ENCODE measurements at regions not wholly inside any gene's neighbourhood (a gene's known extent, or its start where the extent isn't known, plus 50 kb on each side); places are given as distances from the start of the nearest gene placed in this dataset.
"Not testable (repeated sequence)": the region's sequence is repeated elsewhere in the genome, so short reads cannot be mapped to it uniquely, and the experiment has no call there.

DNA sequence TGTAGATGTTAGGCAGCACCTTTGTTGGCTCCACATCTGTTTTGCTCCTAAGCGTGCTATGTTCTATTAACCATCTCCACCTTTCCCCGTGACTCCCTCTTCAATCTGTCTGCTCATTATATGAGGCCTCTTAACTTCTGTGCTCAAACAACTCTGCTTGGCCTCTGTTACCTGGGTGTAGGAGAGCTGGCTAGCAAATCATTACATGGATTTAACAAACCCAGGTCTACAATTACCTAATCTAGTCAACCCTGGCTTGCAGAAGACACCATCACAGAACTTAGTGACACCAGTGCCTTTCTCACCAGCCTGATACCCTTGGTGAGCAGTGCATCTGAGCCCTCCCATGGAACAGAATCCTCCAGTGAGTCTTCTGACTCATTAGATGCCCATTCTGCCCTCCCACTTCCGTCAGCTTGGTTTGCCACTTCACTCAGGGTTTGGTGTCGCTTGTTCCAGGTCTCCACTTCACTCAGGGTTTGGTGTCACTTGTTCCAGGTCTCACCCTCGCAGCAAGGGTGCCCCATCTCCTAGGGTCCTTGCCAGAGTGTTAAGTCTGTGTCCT lies 92.0 kb upstream of the KIF26B start:
- DNase-seq (ENCODE audit: low read depth) = peak; percentile 8

DNA sequence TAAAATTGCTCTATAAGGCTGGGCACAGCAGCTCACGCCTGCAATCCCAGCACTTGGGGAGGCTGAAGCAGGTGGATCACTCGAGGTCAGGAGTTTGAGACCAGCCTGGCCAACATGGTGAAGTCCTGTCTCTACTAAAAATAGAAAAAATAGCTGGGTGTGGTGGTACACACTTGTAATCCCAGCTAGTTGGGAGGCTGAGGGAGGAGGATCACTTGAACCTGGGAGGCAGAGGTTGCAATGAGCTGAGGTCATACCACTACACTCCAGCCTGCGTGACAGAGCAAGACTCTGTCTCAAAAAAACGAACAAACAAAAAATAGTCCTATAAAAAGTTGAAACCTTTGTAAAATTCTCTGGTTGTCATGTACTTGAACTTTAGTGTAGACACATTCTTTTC lies 93.0 kb upstream of the KIF26B start:
- DNase-seq (ENCODE audit: low read depth) = not testable (repeated sequence)

DNA sequence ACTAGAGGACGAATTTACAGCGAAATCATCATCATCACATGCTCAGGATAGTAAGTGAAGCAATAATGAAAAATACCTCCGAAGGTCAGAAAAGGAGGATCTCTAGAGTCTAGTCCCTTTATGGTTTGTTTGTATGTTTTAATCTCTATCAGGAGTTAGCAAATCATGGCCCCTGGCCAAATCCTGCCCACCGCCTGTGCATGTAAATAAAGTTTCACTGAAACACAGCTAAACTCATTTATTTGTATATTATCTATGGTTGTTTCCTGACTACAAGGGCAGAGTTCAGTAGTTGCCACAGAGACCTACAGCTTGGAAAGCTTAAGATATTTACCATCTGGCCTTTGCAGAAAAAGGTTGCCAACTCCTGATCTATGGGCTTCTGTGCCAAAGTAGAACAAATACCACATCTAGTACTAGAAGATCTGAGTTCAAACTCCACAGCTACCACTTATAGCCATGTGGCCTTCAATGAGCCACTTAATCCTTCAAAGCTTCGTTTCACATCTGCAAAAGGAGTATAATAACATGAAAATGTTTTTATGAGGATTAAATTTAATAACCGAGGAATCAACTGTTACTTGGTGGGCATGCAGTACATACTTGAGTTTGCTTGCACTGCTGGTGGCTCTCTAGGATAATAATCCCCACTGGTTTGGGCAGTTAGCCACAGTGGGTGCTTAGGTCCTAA lies 94.0 kb upstream of the KIF26B start:
- no peak for DNase-seq (ENCODE audit: low read depth)

DNA sequence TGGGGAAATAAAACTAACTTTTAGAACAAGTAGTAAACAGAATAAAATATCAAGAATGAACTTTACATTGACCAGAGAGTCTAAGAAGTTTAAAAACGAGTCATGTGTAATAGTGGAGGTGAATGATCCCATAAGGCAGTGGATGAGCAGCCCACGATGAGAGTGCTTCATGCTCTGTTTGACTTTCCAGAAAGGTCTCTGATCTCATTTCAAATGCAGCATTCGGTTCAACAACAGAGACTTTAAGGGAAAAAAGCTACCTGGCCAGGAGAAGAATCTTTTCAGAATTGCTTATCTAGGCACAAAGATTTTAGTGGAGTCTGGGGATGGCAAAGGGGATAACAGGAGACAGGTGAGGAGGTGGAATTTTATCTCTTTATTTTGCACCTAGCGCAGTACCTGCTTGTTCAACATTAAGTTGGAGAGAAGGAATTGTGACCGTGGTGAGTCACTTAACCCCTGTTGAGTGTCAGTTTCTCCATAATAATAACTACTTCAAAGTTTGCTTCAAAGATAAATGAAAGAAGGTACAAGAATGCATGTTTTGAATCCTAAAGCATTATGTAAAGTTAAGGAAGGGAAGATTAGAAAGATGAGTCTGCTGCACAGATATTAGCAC lies 94.9 kb upstream of the KIF26B start:
- no peak for DNase-seq (ENCODE audit: low read depth)

DNA sequence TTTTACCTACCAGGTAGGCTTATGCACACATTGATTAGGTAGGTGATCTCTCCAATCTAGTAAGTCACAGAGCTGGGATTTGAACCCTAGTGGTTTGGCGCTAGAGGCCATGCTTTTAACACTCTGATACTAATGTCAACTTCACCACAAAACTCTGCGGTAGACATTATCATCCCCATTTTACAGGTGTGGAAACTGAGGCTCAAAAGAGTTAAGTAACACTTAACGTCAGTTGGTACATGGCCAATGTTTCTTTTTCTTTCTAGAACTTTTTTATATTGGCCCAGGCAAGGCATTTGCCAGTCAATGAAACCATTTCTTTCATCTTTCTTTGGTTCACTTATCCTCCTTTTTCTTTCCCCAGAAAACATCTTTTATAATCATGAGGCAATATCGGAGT lies 95.9 kb upstream of the KIF26B start:
- no peak for DNase-seq (ENCODE audit: low read depth)

DNA sequence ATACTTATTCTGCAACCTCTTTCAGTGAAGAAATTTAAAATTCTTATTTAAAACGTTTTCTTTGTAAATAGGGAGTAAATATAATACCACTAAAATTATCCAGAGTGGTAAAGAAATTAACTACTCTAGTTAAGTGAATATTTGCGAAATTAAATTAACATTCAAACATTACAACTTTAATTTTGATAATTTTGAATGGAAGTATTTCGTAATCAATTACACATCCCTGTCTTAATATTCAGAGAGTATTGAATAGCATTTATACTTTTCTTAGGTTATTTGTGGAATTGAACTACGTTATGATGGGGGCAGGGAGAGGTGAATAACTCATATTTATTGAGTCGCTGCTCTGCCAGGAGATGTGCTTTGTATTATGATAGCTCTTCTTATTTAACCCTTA lies 96.3 kb upstream of the KIF26B start:
- DNase-seq (ENCODE audit: low read depth) = no peak

DNA sequence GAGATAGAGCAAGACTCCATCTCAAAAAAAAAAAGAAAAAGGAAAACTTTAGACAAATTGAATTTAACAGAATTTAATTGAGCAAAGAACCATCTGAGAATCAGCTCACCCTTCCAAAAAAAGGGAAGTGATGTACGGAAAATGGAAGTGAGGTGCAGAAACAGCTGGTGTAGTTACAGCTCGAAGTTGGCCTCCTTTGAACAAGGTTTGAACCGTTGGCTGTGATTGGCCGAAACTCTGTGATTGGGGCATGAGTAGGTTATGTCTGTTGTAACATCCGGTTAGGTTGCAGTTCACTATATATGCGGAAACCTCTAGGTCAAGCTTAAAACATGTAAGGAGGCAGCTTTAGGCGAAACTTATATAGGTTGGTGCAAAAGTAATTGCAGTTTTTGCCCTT lies 97.9 kb upstream of the KIF26B start:
- no peak for DNase-seq (ENCODE audit: low read depth)

DNA sequence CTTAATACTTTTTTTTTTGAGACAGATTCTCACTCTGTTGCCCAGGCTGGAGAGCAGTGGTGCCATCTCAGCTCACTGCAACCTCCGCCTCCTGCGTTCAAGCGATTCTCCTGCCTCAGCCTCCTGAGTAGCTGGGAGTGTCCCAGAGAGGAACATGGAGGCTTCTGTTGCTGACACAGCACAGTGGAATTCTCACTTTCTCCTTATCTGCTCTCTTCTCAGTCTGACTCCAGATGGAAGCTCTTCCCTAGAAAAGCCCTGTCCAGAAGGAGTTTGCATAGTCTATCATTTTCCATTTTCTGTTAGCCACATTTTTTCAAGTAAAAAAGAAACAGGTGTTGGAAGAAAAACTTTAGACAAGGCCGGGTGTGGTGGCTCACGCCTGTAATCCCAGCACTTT lies 98.5 kb upstream of the KIF26B start:
- DNase-seq (ENCODE audit: low read depth) = not testable (repeated sequence)

DNA sequence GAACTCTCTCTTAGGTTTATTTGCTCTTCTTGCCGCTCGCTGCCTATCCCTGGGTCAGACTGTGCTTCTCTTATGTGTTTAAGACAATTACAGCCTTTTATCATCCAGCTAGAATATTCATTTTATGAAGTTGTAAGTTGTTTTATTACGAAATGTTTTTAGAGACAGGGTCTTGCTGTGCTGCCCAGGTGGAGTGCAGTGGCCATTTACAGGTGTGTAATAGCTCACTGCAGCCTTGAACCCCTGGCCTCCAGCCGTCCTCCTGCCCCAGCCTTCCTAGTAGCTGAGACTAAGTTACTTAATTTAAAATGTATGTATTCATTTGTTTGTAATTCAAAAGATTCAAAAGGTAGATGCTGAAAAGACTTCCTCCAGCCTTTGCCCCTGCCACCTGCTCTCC lies 99.0 kb upstream of the KIF26B start:
- DNase-seq (ENCODE audit: low read depth) = no peak

DNA sequence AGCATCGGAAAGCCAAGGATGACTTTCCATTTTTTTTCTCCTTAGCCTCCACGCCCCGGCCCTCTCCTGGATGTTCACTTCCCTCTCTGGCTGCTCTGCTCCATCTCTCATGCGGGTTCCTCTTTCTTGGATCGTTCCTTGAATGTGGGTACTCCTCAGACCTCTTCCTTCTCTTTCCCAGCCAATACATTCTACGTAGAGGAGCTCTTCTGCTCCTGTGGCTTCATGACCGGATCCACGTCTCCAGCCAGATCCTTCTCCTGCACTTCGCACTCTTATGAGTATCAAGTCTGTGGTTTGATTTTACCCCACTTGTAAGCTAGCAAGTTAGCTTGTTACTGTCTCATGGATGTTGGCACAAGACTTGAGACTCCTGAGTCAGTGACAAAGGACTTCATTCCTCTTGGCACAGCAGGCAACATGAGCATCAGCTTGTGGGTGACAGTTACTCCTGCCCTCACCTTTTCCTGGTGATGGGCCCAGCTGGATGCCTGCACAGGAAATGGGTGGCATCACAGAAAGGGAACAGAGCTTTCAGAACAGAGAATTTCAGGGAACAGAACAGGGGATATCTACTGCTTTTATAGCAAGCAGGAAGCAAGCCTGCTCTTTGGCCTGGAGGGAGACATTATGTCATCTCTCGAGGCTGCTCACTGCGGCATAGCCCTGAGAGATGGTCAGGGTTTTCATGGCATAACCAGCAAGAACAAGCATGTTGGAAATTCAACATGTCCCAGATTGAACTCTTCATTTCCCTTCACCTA lies 100.1 kb upstream of the KIF26B start:
- no peak for DNase-seq (ENCODE audit: low read depth)

DNA sequence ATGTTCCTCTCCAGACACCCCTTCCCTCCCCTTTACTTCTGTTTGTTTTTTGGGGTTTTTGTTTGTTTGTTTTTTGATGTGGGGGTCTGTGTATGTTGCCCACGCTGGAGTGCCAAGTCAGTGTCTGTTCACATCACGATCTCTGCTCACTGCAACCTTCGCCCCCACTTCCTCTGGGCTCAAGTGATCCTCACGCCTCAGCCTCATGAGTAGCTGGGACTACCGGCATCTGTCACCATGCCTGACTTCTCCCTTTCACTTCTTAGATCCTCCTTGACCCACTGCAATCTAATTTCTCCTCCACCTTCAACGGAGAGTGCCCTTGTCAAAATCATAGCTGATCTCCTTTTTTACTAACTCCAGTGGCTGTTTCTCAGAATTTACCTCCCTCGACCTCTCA lies 100.7 kb upstream of the KIF26B start:
- no peak for DNase-seq (ENCODE audit: low read depth)

DNA sequence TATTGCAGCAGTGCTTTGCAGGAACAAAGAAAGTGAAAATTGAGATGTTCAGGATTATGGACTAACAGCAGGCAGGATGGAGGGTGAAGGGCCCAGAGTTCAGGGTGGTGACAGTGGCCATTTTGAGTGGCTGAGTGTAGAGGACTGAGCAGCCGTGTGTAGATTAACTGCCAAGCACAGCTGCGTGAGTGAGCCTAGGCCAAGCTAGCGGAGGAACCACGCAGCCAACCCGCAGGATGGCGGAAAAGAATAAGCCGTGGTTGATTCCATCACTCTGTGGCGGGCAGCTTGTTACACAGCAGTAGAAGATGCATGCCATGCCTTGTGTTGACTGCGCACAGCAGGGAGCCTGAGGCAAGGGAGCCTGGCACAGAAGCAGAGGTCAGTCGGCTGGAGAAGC lies 102.5 kb upstream of the KIF26B start:
- no peak for DNase-seq (ENCODE audit: low read depth)

DNA sequence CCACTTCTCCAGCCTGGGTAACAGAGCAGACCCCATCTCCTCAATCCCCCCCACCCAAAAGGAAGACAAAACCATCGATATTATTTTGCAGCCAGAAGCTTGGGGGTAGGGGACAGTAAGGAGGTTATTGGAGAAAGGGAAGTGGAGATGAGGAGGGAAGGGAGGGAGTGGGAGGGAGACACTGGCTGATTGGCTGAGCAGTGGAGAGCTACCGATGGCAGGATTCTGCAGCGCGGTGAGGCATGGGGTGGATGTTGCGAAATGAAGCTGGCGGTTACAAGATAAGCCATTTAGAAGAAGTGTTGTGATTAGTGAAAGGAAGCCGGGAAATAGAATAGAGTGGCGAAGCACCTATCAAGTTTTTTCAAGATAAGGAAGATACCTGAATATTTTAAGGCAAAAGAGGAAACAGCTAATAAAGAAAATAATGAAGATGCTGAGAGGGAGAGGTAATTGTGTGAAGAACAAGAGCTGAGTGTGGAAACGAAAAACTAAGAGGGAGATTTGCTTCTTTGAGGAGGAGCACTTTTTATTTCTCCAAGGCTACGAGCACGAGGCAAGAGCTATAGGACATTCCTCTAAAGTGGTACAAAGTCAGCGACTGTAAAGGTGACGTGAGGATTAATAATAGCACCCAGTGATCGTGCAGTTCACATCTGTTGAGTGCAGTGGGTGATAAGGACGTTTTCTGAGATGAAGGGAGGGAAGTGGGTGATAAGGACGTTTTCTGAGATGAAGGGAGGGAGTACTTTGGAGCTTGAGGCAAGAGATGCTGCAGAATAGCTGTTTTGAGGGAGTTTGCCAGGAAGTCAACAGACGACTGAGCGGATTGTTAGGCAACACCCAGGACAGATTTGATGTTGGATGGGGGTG lies 103.2 kb upstream of the KIF26B start:
- no peak for DNase-seq (ENCODE audit: low read depth)

DNA sequence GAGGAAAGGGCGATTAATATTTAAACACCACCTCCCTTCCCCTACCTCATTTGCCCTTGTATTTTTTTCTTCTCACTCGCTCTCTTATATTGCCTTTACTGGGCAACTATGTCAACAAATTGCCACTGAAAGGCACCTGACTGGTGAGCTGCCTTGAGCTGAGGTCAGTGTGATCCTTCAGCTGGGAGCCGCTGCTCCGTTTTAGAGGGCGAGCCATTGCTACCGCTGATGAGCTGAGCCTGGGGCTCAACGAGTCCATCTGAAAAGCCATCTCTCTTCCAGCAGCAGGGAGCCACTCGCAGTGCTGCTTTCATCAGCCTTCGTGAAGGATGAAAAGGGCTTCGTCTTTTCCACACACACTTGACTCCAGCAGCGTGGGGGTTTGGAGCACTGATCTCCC lies 108.0 kb upstream of the KIF26B start:
- DNase-seq (ENCODE audit: low read depth) = no peak

DNA sequence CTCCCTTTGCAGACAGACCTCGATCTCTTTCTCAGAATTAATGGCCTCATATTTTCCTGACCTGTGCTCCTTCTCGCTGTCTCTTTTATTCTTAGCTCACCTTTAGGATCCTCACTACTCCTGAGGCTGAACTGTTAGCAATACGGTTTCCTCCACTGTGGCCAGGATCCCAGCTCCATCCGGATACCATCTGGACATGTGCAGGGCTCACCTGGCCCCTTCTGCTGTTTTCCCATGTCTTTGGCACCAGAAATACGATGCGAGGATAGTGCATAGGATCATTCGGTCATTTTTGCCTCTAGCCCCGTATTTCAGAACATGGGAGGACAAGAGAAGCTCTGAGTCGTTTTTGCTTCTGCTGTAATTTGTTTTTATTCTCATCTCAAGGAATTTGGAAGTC lies 108.5 kb upstream of the KIF26B start:
- DNase-seq (ENCODE audit: low read depth) = no peak

DNA sequence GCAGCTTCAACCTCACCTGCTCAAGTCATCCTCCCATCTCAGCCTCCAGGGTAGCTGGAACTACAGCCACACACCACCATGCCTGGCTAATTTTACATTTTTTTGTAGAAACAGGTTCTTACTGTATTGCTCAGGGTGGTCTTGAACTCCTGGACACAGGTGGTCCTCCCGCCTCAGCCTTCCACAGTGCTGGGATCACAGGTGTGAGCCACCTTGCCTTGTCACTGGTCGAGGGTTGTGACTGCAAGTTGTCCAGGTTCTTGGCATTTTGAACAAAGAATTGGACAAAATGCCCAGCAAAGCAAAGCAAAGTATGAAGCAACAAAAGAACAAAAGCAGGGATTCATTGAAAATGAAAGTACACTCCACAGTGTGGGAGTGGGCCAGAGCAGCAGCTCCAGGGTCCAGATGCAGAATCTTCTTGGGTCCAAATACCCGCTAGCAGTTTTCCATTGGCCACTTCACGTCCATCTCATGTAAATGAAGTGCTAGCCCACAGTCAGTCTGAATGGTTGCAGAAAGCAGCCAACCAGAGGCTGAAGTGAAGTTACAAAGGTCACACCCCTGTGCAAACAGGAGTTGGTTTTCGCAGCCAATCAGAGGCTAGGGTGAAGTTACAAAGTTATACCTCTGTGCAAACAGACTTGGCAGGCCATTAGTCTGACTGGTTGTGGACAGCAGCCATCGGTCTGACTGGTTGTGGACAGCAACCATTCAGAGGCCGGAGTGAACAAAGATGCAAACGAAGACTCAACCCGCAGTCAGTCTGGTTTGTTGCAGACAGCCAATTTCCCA lies 109.5 kb upstream of the KIF26B start:
- peak; percentile 7 for DNase-seq (ENCODE audit: low read depth)

DNA sequence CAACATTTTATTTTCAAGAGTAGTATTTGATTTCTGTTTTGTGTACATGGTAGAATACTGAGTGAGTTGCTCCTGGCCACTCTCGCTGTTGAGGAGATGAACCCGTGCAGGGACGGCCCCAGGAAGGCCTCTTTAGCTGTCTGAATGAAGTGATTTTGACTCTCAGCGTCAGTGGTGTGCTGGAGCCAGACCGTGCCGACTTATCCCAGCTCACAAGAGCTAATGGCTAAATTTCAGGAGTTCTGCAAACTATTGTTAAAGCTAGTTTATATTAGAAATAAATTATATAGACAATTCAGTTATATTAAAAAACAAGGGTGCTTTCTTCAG lies 111.2 kb upstream of the KIF26B start:
- DNase-seq (ENCODE audit: low read depth) = no peak

DNA sequence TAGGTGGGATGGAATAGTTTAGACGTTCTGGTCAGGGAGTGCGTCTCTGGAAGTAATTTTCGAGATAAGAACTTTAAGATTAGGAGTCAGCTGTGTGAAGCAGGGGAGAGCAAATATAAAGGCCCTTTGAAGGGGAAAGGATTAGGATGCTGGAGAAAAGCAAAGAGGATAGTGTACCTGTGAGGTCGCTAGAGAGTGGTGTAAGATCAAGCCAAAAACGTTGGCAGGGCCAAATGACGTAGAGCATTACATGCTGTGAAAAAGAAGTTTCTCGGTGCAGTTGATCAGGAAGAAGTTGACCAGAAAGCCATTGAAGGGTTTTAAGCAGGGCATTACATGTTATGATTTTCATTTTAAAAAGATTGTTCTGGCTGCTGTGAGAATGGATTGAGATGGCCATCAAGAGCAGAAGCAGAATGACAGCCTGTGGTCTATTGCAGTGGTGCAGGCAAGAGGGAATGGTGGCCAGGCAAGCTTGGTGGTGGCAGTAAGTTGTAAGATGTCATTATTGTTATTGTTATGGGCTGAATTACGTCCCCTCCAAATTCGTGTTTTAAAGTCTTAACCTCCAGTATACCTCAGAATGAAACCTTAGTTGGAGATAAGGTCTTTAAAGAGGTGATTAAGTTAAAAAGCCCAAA lies 113.6 kb upstream of the KIF26B start:
- no peak for DNase-seq (ENCODE audit: low read depth)

DNA sequence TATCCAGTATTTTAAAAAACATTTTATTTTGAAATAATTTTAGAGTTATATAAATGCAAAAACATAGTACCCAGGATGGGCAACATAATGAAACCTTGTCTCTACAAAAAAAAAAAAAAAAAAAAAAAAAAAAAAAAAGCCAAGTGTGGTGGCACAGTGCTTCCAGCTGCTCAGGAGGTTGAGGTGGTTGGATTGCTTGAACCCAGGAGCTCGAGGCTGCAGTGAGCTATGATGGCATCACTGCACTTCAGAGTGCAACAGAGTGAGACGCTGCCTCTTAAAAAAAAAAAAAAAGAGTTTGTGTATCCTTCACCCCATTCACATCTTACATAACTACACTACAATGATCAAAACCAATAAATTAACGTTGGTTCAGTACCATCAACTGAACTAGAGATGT lies 115.6 kb upstream of the KIF26B start:
- DNase-seq (ENCODE audit: low read depth) = no peak

DNA sequence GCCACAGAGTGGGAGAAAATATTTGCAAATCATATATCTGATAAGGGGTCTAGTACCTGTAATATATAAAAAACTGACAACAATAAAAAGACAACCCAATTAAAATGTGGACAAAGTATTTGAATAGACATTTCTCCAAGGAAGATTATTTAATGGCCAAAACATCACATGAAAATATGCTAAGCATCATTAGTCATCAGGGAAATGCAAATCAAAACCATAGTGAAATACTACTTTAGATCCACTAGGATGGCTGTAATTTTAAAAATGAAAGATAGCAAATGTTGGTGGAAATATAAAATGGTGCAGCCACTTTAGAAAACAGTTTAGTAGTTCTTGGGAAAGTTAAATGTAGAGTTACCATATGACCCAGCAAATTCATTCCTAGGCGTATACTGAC lies 118.7 kb upstream of the KIF26B start:
- no peak for DNase-seq (ENCODE audit: low read depth)

Data from HT1080 (cell line).